PC-9 (cell line): ENCODE measurements at regions not wholly inside any gene's neighbourhood (a gene's known extent, or its start where the extent isn't known, plus 50 kb on each side); places are given as distances from the start of the nearest gene placed in this dataset.

Experiments
- BruUV-seq: library from RNA; stranded (reverse); fragments of 400-500 nt; replicated peaks from 2 replicates; lab custom pipeline; 2021; lab: Mats Ljungman, UMichigan
- CTCF ChIA-PET: fragments of 300-600 bp; sonication (Branson Sonifier 250); formaldehyde crosslinking; loops from one replicate; lab custom pipeline; 2022; ENCODE audit warnings: antibody characterized with exemption; lab: Charles Lee
- POLR2A ChIA-PET: fragments of 300-600 bp; sonication (Branson Sonifier 250); formaldehyde crosslinking; loops from one replicate; lab custom pipeline; 2022; ENCODE audit warnings: antibody characterized with exemption; ENCODE audit not compliant: unreplicated experiment; lab: Charles Lee
- DNase-seq, 2 experiments: peaks; one replicate each; pipeline versions ENCODE4 v3.0.0 to v3.0.0-alpha.2; 2015 to 2022; ENCODE audit warnings: mixed read lengths in 1 of 2
- H2AFZ ChIP-seq: fragments of 200-600 bp; sonication (generic); 2 replicates; pipeline ENCODE4 v1.8.1; 2017; ENCODE audit warnings: antibody characterized with exemption
- H3F3A ChIP-seq: fragments of 200-600 bp; sonication (generic); 2 replicates; pipeline ENCODE4 v1.8.1; 2017; ENCODE audit warnings: antibody characterized with exemption, mild to moderate bottlenecking, low read depth; ENCODE audit not compliant: insufficient read depth
- H3K27ac ChIP-seq: fragments of 200-600 bp; sonication (generic); 2 replicates; pipeline ENCODE4 v1.6.1; 2016; ENCODE audit warnings: mixed run types
- H3K27me3 ChIP-seq: fragments of 200-600 bp; sonication (generic); 2 replicates; pipeline ENCODE4 v1.6.1; 2016; ENCODE audit warnings: low read depth, mixed run types; ENCODE audit not compliant: insufficient read depth
- H3K36me3 ChIP-seq: fragments of 200-600 bp; sonication (generic); 2 replicates; pipeline ENCODE4 v1.6.1; 2016; ENCODE audit warnings: low read depth, mixed run types
- H3K4me1 ChIP-seq: fragments of 200-600 bp; sonication (generic); replicated peaks from 2 replicates; pipeline ENCODE4 v1.6.1; 2016; ENCODE audit warnings: mixed run types; ENCODE audit not compliant: insufficient read depth
- H3K4me2 ChIP-seq: fragments of 200-600 bp; sonication (generic); 2 replicates; pipeline ENCODE4 v1.6.1; 2017; ENCODE audit warnings: mixed run types
- H3K4me3 ChIP-seq: fragments of 200-600 bp; sonication (generic); 2 replicates; pipeline ENCODE4 v1.6.1; 2016; ENCODE audit warnings: mixed run types
- H3K79me2 ChIP-seq: fragments of 200-600 bp; sonication (generic); 2 replicates; pipeline ENCODE4 v1.6.1; 2017; ENCODE audit warnings: low read depth, mixed run types
- H3K9me2 ChIP-seq: fragments of 200-600 bp; sonication (generic); 2 replicates; pipeline ENCODE4 v1.8.1; 2017; ENCODE audit warnings: mild to moderate bottlenecking; ENCODE audit not compliant: insufficient read depth
- H3K9me3 ChIP-seq: fragments of 200-600 bp; sonication (generic); 2 replicates; pipeline ENCODE4 v1.8.1; 2016; ENCODE audit warnings: low read depth; ENCODE audit not compliant: insufficient read depth
- H4K20me1 ChIP-seq: fragments of 200-600 bp; sonication (generic); 2 replicates; pipeline ENCODE4 v1.8.1; 2017; ENCODE audit not compliant: insufficient read depth
- CTCF ChIP-seq: fragments of 200-600 bp; sonication (generic); conservative IDR thresholded peaks from 2 replicates; pipeline ENCODE4 v1.6.1; 2017; ENCODE audit warnings: mixed run types, antibody characterized with exemption, mild to moderate bottlenecking, moderate library complexity
- EZH2 ChIP-seq: fragments of 200-600 bp; sonication (generic); IDR thresholded peaks from 2 replicates; pipeline ENCODE4 v1.8.0; 2017; ENCODE audit warnings: antibody characterized with exemption, low read depth
- intact Hi-C: fragments of 100-400 bp; cut with micrococcal nuclease; formaldehyde crosslinking; loops from one replicate; pipeline ENCODE4 v1.10.0; 2022; ENCODE audit not compliant: unreplicated experiment

GRCh38 chr7:19575909-19576557, 132.8 kb downstream of the POLR1F start:
- H3F3A ChIP-seq: no peaks in the 10 kb centered on the region
- H4K20me1 ChIP-seq: no peaks in the 10 kb centered on the region
- H3K4me3 ChIP-seq: no peak overlapping the region
- CTCF ChIA-PET: no interaction called here
- no TSS peak for BruUV-seq
- H3K27me3 ChIP-seq: no peaks in the 10 kb centered on the region
- DNase-seq: no peak
- TF ChIP-seq CTCF (no peak), EZH2 (no peak)
- POLR2A ChIA-PET: interaction anchor here (0.6 kb wide), 1 partner anchor 494 kb away, joined by 4 read pairs; no protein-coding TSS in a partner anchor
- no peaks in the 10 kb centered on the region for H3K4me1 ChIP-seq
- intact Hi-C loops: no loop called here
- H3K4me2 ChIP-seq: no peak overlapping the region
- H3K9me2 ChIP-seq: no peaks in the 10 kb centered on the region
- H3K36me3 ChIP-seq: no peaks in the 10 kb centered on the region
- no peaks in the 10 kb centered on the region for H3K79me2 ChIP-seq
- H3K9me3 ChIP-seq: no peaks in the 10 kb centered on the region; the same call in 1 of the 2 replicates
- H3K27ac ChIP-seq: no peak overlapping the region
- no peak overlapping the region for H2AFZ ChIP-seq

GRCh38 chr7:19574131-19574530, 134.7 kb downstream of the POLR1F start:
- H3K4me3 ChIP-seq: no peak overlapping the region
- no peak overlapping the region for H3K27ac ChIP-seq
- no peaks in the 10 kb centered on the region for H3K36me3 ChIP-seq
- no peaks in the 10 kb centered on the region for H4K20me1 ChIP-seq
- H3F3A ChIP-seq: no peaks in the 10 kb centered on the region
- DNase-seq: no peak
- H3K79me2 ChIP-seq: no peaks in the 10 kb centered on the region
- CTCF ChIA-PET: no interaction called here
- H2AFZ ChIP-seq: no peak overlapping the region
- no peak overlapping the region for H3K4me2 ChIP-seq
- no peaks in the 10 kb centered on the region for H3K9me2 ChIP-seq
- no peak for TF ChIP-seq EZH2
- no peak for TF ChIP-seq CTCF
- no TSS peak for BruUV-seq
- no peaks in the 10 kb centered on the region for H3K27me3 ChIP-seq
- no peaks in the 10 kb centered on the region for H3K4me1 ChIP-seq
- intact Hi-C loops: no loop called here
- POLR2A ChIA-PET: no interaction called here
- H3K9me3 ChIP-seq: no peaks in the 10 kb centered on the region; the same call in 1 of the 2 replicates

- Histone ChIP-seq H3K79me2 (no peaks in the 10 kb centered on the region), H3K4me1 (no peaks in the 10 kb centered on the region), H3F3A (no peaks in the 10 kb centered on the region), H4K20me1 (no peaks in the 10 kb centered on the region), H3K27ac (no peak overlapping the region), H3K36me3 (no peaks in the 10 kb centered on the region), H3K4me3 (no peak overlapping the region), H3K4me2 (no peak overlapping the region), H3K9me3 (no peaks in the 10 kb centered on the region; the same call in 1 of the 2 replicates), H3K9me2 (no peaks in the 10 kb centered on the region), H2AFZ (no peak overlapping the region), H3K27me3 (no peaks in the 10 kb centered on the region)
- intact Hi-C loops: no loop called here
- POLR2A ChIA-PET: no interaction called here
- BruUV-seq: no TSS peak
- no peak for DNase-seq
- CTCF ChIA-PET: no interaction called here
- TF ChIP-seq CTCF: no peak
- no peak for TF ChIP-seq EZH2
Measured at GRCh38 chr7:19572566-19572965, 136.3 kb downstream of the POLR1F start.
